Transverse colon (tissue), 4 donors: ENCODE measurements at regions not wholly inside any gene's neighbourhood (a gene's known extent, or its start where the extent isn't known, plus 50 kb on each side); places are given as distances from the start of the nearest gene placed in this dataset.

Source experiments
- EP300 ChIP-seq: sonication (generic); formaldehyde crosslinking; IDR thresholded peaks from one replicate; pipeline ENCODE4 v1.6.1; 2017; ENCODE audit warnings: antibody characterized with exemption, low read depth
- POLR2AphosphoS5 ChIP-seq, 3 donors: sonication (generic); formaldehyde crosslinking; IDR thresholded peaks; one replicate each; pipeline ENCODE4 v1.6.1; 2016; ENCODE audit warnings: antibody characterized with exemption in 3 of 3
- TF ChIP-seq, protein P1 (sequence below), 5 experiments: fragments of 200-600 bp in 3 of 5; fragments of 450-650 bp in 2 of 5; sonication (generic) in 3 of 5; IDR thresholded peaks; 1 replicate in 2 of 5; 2 replicates in 3 of 5; pipeline ENCODE4 v1.5.1; 2016 to 2017; ENCODE audit warnings: antibody characterized with exemption in 5 of 5, inconsistent platforms in 3 of 5, mild to moderate bottlenecking in 2 of 5, moderate library complexity in 1 of 5

DNA sequence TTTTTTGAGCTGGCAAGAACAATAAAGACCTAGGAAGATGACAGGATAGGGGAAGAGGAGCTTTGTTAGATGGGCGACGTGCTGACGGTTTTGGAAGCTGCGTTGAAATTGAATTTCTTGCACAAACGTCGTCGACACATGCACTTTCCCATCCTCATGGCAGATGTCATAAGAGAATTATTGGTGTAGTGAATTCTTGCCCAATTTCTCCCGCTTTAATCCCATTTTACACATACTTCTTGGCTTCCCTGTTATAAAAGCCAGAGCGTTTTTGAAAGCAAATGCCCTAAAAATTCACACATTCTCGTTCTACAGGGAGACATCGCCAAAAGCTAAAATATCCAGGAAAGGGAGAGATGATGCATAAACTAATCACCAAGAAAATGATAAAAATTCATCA is 109.8 kb upstream of the DAP start:
- TF ChIP-seq, protein P1, sequence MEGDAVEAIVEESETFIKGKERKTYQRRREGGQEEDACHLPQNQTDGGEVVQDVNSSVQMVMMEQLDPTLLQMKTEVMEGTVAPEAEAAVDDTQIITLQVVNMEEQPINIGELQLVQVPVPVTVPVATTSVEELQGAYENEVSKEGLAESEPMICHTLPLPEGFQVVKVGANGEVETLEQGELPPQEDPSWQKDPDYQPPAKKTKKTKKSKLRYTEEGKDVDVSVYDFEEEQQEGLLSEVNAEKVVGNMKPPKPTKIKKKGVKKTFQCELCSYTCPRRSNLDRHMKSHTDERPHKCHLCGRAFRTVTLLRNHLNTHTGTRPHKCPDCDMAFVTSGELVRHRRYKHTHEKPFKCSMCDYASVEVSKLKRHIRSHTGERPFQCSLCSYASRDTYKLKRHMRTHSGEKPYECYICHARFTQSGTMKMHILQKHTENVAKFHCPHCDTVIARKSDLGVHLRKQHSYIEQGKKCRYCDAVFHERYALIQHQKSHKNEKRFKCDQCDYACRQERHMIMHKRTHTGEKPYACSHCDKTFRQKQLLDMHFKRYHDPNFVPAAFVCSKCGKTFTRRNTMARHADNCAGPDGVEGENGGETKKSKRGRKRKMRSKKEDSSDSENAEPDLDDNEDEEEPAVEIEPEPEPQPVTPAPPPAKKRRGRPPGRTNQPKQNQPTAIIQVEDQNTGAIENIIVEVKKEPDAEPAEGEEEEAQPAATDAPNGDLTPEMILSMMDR (IDR thresholded peaks at IDR 0.05), result no peak
- TF ChIP-seq POLR2AphosphoS5 (IDR thresholded peaks at IDR 0.05) (no peak), EP300 (no peak)
